Fibroblast of lung (primary cell): ENCODE measurements at regions not wholly inside any gene's neighbourhood (a gene's known extent, or its start where the extent isn't known, plus 50 kb on each side); places are given as distances from the start of the nearest gene placed in this dataset.

Experiments used
- EZH2 ChIP-seq: IDR thresholded peaks from 2 replicates; pipeline ENCODE4 v1.5.1; 2012; ENCODE audit warnings: low read length, control low read depth, mild to moderate bottlenecking; ENCODE audit errors: missing control alignments
- TF ChIP-seq, protein P1 (sequence below), 2 donors: IDR thresholded peaks in 1 of 2; conservative IDR thresholded peaks in 1 of 2; 1 replicate in 1 of 2; 2 replicates in 1 of 2; pipeline ENCODE4 v1.5.1; 2011 to 2012; ENCODE audit warnings: low read length in 2 of 2, control low read depth in 1 of 2, inconsistent platforms in 1 of 2, low read depth in 1 of 2, mild to moderate bottlenecking in 1 of 2

DNA sequence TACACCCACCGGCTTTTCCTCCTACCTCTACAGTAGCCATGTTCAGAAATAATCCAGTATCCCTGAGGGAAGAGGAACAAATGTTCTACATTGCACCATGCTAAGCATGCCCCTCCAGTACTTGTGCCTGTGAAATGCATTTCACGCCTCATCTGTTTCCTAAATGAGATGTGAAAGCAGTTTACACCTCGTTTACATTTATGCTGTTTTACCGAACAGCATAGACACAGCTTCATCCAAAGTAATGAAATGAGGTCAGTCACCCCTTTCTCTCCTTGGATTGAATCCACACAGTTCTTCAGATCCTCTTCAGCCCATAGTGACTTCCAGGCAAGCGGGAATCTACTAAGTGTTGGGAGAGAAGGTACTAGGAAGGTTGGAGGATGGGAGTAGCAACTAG lies 514.3 kb downstream of the PDCD6IP start:
- TF ChIP-seq, protein P1, sequence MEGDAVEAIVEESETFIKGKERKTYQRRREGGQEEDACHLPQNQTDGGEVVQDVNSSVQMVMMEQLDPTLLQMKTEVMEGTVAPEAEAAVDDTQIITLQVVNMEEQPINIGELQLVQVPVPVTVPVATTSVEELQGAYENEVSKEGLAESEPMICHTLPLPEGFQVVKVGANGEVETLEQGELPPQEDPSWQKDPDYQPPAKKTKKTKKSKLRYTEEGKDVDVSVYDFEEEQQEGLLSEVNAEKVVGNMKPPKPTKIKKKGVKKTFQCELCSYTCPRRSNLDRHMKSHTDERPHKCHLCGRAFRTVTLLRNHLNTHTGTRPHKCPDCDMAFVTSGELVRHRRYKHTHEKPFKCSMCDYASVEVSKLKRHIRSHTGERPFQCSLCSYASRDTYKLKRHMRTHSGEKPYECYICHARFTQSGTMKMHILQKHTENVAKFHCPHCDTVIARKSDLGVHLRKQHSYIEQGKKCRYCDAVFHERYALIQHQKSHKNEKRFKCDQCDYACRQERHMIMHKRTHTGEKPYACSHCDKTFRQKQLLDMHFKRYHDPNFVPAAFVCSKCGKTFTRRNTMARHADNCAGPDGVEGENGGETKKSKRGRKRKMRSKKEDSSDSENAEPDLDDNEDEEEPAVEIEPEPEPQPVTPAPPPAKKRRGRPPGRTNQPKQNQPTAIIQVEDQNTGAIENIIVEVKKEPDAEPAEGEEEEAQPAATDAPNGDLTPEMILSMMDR (conservative IDR thresholded peaks at IDR 0.05 in 1 of 2, IDR thresholded peaks at IDR 0.05 in 1 of 2; ENCODE audit: low read depth in 1 of 2, low read length in 2 of 2) = no peak
- TF ChIP-seq EZH2 = no peak
